ENCODE measurements at regions not wholly inside any gene's neighbourhood (a gene's known extent, or its start where the extent isn't known, plus 50 kb on each side); places are given as distances from the start of the nearest gene placed in this dataset.
"Not testable (repeated sequence)": the region's sequence is repeated elsewhere in the genome, so short reads cannot be mapped to it uniquely, and the experiment has no call there.

GRCh38 chr6:11404081-11404480 is 133.5 kb upstream of the TMEM170B start:
- DNase-seq: no peak

GRCh38 chr6:11403035-11403601 is 134.4 kb upstream of the TMEM170B start:
- no peak for DNase-seq

- DNase-seq: not testable (repeated sequence)
Observed at GRCh38 chr6:11402581-11402980, 135.0 kb upstream of the TMEM170B start.

DNA sequence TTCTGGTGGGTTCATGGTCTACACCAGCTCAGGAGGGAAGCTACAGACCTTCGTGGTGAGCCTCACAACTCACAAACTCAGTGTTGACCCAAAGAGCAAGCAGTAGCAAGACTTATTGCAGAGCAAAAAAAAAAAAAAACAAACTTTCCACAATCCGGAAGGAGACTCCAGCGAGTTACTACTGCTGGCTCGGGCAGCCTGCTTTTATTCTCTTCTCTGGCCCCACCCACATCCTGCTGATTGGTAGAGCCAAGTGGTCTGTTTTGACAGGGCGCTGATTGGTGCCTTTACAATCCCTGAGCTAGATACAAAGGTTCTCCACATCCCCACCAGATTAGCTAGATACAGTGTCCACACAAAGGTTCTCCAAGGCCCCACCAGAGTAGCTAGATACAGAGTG is 135.6 kb upstream of the TMEM170B start:
- not testable (repeated sequence) for DNase-seq

- DNase-seq: no peak
Observed at GRCh38 chr6:11398451-11399326, 138.9 kb upstream of the TMEM170B start.

GRCh38 chr6:11397622-11398450 is 139.7 kb upstream of the TMEM170B start:
- no peak for DNase-seq

DNA sequence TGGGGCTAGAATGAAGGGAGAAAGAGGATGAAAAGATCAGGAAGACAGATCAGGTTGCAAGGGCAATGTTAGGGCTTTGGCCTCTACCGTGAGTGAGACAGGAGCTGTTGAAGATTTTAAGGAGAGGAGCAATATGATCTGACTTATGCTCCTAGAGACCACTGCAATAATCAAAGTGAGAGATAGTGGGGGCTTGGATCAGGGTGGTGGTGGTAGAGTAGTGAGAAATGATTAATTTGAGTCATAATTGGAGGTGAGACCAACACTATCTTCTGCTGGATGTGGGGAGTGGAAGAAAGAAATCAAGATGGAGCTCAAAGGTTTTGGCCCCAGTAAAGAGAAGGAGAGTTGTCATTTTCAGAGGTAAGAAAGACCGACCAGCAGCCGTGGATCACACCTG is 140.7 kb upstream of the TMEM170B start:
- no peak for DNase-seq

DNA sequence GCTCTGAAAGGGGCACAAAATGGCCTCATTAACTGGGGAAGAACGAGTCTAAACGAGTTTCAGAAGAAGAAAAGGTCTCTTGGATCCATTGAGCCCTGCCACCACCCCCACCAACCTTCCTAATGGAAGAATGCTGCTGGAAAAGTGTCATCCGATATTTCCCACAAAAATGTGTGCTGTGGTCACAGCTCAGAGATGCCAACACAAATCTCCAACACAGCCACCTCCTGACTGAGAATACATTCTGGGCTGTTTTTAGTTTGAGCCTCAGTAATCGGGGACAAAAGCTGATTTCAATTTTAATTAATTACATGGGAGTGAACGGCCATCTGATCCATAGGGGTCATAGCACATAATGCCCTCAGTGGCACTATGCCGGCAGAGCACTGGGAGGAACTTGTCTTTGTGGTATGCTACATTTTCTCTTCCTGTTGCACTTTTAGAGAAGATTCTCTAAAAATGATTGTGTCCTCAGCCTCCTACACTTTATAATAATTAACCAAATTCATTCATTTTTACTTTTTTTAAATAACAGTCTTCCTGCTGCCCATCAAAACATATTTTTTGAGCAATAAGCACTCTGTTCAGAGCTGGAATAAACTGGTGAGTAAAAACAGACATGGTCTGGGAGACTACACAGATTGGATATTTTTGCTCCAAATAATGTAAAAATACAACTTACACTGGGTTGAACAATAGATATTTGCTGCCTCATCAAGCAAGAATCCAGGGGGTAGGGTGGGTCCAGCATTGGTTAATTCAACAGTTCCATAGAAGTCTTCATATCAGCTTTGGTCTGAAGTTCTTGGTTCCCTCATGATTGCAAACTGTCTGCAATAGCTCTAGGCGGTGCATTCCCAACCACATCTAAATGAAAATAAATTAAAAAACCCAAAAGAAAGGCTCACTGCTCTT is 143.6 kb upstream of the TMEM170B start:
- DNase-seq: no peak

GRCh38 chr6:11392778-11393507 is 144.6 kb upstream of the TMEM170B start:
- DNase-seq: no peak

DNA sequence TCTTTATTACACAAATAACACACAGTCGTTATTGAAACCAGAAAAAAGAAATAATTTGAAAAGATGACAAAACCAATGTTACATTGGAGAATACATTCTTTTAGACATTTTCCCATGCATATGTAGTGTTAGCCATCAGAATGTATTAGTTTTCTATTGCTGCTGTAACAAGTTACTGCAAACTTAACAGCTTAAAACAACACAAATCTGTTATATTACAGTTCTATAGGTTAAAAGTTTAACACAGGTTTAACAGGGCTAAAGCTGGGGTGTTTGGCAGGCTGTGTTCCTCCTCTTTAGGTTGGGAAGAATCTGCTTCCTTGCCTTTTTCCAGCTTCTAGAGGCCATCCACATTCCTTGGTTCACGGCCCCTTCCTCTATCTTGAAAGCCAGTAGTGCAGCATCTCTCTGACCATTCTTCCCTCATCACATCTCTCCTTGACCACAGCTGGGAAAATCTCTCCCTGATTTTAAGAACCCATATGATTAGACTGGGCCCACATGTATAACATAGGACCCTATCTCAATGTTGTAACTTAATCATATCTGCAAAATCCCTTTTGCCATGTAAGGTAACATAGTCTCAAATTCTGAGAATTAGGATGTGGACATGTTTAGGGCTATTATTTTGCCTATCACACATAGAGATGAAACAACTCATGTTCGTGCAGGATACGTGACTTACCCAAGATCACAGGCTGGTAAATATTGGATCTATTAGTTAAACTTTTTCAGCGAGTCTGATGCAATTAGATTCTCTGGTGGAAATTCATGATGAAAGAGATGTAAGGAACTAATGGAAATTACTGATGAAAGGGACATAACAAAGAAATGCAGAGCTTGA is 145.4 kb upstream of the TMEM170B start:
- DNase-seq: no peak

- no peak for DNase-seq
Observed at GRCh38 chr6:11389977-11390376, 147.6 kb upstream of the TMEM170B start.

DNA sequence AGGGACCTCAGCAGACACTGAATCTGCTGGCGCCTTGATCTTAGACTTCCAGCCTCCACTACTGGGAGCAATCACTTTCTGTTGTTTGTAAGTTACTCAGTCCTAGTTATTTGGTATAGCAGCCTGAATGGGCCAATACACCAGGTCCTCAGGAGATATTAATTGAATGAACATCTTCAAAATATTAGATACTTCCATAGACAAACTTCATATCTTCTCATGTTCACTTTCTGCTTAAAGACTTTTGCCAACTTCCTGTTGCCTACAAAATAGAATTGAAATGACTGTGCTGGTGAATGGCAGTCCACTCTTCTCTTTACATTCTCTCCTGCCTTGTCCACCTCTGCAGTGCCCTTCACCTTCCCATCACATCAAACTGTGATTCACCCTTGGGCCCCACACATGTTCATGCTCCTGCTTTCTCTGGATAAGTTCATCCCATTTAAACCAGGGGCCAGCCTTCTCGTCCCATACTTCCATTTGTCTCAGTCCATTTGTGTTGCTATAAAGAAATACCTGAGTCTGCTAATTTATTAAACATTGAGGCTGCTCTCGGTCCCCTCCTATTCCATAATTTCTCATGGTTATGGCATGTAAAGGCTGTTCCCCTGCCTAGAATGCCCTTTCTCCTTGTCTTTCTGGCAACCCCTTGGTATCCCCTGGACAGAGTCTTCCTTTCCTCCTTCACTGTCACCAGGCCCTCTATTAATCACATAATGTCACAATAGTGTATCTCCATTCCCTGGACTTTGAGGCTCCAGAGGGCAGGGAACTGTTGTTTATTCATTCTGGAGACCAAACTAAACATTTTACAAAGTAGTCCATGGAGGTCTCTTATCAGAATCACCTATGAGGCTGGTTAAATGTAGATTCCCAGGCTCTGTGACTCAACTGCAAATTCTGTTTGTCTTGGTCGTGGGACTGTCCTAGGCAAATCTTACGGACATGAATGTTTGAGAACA is 148.3 kb upstream of the TMEM170B start:
- no peak for DNase-seq

- DNase-seq: no peak
Observed at GRCh38 chr6:11387707-11388430, 149.7 kb upstream of the TMEM170B start.

DNA sequence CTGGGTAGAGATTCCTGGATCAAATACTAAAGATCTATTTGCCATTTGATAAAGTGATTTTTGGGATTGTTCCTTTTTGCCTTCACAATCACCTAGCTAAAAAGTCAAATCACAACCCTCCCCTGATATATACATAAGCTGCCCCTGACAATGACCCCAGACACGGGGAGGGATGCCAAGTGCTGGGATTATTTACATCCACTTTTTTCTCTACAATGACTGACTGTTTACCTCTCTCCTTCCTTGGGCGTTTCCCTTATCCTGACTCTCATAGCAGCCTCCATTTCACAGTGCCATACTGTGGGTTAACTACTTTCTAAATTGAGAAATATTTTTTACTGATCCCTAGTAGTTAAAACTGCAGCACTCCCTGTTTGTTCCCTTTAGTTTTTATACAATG is 150.8 kb upstream of the TMEM170B start:
- no peak for DNase-seq

- no peak for DNase-seq
Observed at GRCh38 chr6:11386323-11386722, 151.2 kb upstream of the TMEM170B start.

GRCh38 chr6:11384531-11385309 is 152.3 kb upstream of the NEDD9 start:
- no peak for DNase-seq

DNA sequence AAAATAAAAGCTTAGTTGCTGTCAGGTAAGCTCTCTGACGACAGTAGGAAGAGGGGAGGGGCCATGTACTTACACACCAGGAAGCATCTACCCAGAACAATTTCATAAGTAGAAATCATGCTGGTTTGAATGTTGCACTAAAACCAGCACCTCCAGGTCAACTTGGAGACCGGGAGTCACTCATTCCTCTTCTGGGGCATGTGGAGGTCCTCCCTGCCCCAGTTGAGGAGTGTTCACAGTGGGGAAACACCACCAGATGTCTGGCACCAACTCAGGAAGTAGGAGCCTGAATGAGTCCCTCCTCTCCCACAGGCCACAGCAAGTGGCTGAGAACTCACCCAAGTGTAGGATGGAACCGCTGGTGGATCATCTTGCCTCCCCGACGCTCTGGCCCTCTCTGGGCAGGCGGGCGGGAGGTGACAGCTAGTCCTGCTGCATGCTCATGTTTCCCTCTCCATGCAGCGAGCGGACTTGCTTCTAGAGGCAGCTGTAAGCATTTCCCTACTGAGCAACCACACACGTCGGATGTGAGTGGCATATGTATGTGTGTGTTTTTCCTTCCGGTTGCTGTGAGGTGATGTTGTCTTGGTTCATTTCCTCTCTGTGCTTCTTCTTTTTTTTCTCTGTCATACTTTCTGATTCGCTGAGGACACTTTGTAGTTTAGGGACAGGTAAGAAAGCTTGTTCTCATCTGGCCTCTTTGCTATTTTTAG is 149.5 kb upstream of the NEDD9 start:
- peak; percentile 85 for DNase-seq

Measured in central memory CD4-positive, alpha-beta T cell (primary cell).